Left forelimb (tissue), 1 donor: ENCODE measurements at regions not wholly inside any gene's neighbourhood (a gene's known extent, or its start where the extent isn't known, plus 50 kb on each side); places are given as distances from the start of the nearest gene placed in this dataset.
A peak's percentile ranks its signal among the peaks of the same experiment; 100 is the strongest.

ENCODE experiments used
- DNase-seq: peaks from one replicate; pipeline ENCODE4 v3.0.0-alpha.2; 2018; ENCODE audit warnings: low spot score

- DNase-seq: peak; percentile 45
These were observed 52.5 kb upstream of the SALL3 start for GRCh38 chr18:78927156-78927555.

- DNase-seq: no peak
These were observed 52.0 kb upstream of the SALL3 start for GRCh38 chr18:78927616-78928015.

GRCh38 chr18:78928076-78928475, 51.5 kb upstream of the SALL3 start:
- DNase-seq: no peak

- no peak for DNase-seq
These were observed 50.1 kb upstream of the SALL3 start for GRCh38 chr18:78929516-78929915.
